Liver (tissue), 8 donors: ENCODE measurements at regions not wholly inside any gene's neighbourhood (a gene's known extent, or its start where the extent isn't known, plus 50 kb on each side); places are given as distances from the start of the nearest gene placed in this dataset.

ENCODE experiments used
- DNase-seq: peaks from one replicate; pipeline ENCODE4 v3.0.0-alpha.2; 2017; ENCODE audit warnings: low spot score
- H3K27ac ChIP-seq, 2 donors: one replicate each; pipeline ENCODE4 v1.7.0; 2013; ENCODE audit warnings: inconsistent platforms in 2 of 2, low read length in 2 of 2, control low read depth in 1 of 2, low read depth in 1 of 2, mild to moderate bottlenecking in 1 of 2
- H3K27me3 ChIP-seq, 4 donors: one replicate each; pipeline versions ENCODE4 v1.6.1 to v1.7.0; 2013; ENCODE audit warnings: low read length in 3 of 4, inconsistent platforms in 1 of 4, mild to moderate bottlenecking in 1 of 4, moderate library complexity in 1 of 4; ENCODE audit not compliant: control insufficient read depth in 4 of 4, insufficient read depth in 4 of 4
- H3K36me3 ChIP-seq, 4 donors: one replicate each; pipeline versions ENCODE4 v1.6.1 to v1.7.0; 2013; ENCODE audit warnings: low read length in 3 of 4, mild to moderate bottlenecking in 3 of 4, low read depth in 1 of 4, moderate library complexity in 1 of 4; ENCODE audit not compliant: control insufficient read depth in 4 of 4, insufficient read depth in 3 of 4
- H3K4me1 ChIP-seq, 4 donors: one replicate each; pipeline versions ENCODE4 v1.6.1 to v1.7.0; 2013; ENCODE audit warnings: low read length in 3 of 4, mild to moderate bottlenecking in 3 of 4, moderate library complexity in 1 of 4; ENCODE audit not compliant: control insufficient read depth in 4 of 4, insufficient read depth in 4 of 4
- H3K4me3 ChIP-seq, 3 donors: one replicate each; pipeline versions ENCODE4 v1.6.1 to v1.7.0; 2013; ENCODE audit warnings: low read length in 3 of 3, control low read depth in 1 of 3, low read depth in 1 of 3, mild to moderate bottlenecking in 1 of 3
- H3K9ac ChIP-seq, 2 donors: one replicate each; pipeline ENCODE4 v1.7.0; 2013; ENCODE audit warnings: low read length in 2 of 2, mild to moderate bottlenecking in 2 of 2, moderate library complexity in 2 of 2, control low read depth in 1 of 2, low read depth in 1 of 2
- H3K9me3 ChIP-seq, 4 donors: one replicate each; pipeline versions ENCODE4 v1.6.1 to v1.7.0; 2013; ENCODE audit warnings: low read length in 3 of 4; ENCODE audit not compliant: control insufficient read depth in 4 of 4
- ATF3 ChIP-seq: IDR thresholded peaks from 2 replicates; pipeline ENCODE4 v1.6.1; 2016; ENCODE audit warnings: antibody characterized with exemption
- CTCF ChIP-seq: fragments of 150-350 bp; IDR thresholded peaks from 2 replicates; pipeline ENCODE4 v1.5.1; 2017; ENCODE audit warnings: improper control_type of control experiment, low read depth, low read length; ENCODE audit not compliant: missing input control
- EGR1 ChIP-seq, 2 donors: IDR thresholded peaks; 2 replicates each; pipeline ENCODE4 v1.6.1; 2016 to 2018; ENCODE audit warnings: antibody characterized with exemption in 2 of 2, low read depth in 2 of 2
- FOXA1 ChIP-seq: IDR thresholded peaks from 2 replicates; pipeline ENCODE4 v1.6.1; 2016; ENCODE audit warnings: antibody characterized with exemption
- FOXA2 ChIP-seq: IDR thresholded peaks from 2 replicates; pipeline ENCODE4 v1.6.1; 2016; ENCODE audit warnings: antibody characterized with exemption
- GABPA ChIP-seq, 2 donors: IDR thresholded peaks in 1 of 2; conservative IDR thresholded peaks in 1 of 2; 2 replicates each; pipeline ENCODE4 v1.6.1; 2016; ENCODE audit warnings: antibody characterized with exemption in 2 of 2, mild to moderate bottlenecking in 1 of 2, moderate library complexity in 1 of 2
- HNF4A ChIP-seq, 2 donors: conservative IDR thresholded peaks; 2 replicates each; pipeline ENCODE4 v1.6.1; 2016; ENCODE audit warnings: antibody characterized with exemption in 2 of 2, mild to moderate bottlenecking in 2 of 2
- HNF4G ChIP-seq: IDR thresholded peaks from 2 replicates; pipeline ENCODE4 v1.6.1; 2016; ENCODE audit warnings: antibody characterized with exemption
- JUND ChIP-seq, 2 donors: IDR thresholded peaks; 2 replicates each; pipeline ENCODE4 v1.6.1; 2016; ENCODE audit warnings: antibody characterized with exemption in 2 of 2
- MAX ChIP-seq: IDR thresholded peaks from 2 replicates; pipeline ENCODE4 v1.6.1; 2016; ENCODE audit warnings: antibody characterized with exemption
- NR2F2 ChIP-seq: IDR thresholded peaks from 2 replicates; pipeline ENCODE4 v1.6.1; 2016; ENCODE audit warnings: antibody characterized with exemption
- RAD21 ChIP-seq, 2 donors: IDR thresholded peaks; 2 replicates each; pipeline ENCODE4 v1.6.1; 2016; ENCODE audit warnings: antibody characterized with exemption in 2 of 2, mild to moderate bottlenecking in 2 of 2
- REST ChIP-seq: IDR thresholded peaks from 2 replicates; pipeline ENCODE4 v1.6.1; 2016; ENCODE audit warnings: antibody characterized with exemption, mild to moderate bottlenecking
- RXRA ChIP-seq, 2 donors: IDR thresholded peaks; 2 replicates each; pipeline ENCODE4 v1.6.1; 2017 to 2018; ENCODE audit warnings: antibody characterized with exemption in 2 of 2, mild to moderate bottlenecking in 1 of 2
- SP1 ChIP-seq: IDR thresholded peaks from 2 replicates; pipeline ENCODE4 v1.6.1; 2018; ENCODE audit warnings: antibody characterized with exemption, mild to moderate bottlenecking
- TAF1 ChIP-seq: conservative IDR thresholded peaks from 2 replicates; pipeline ENCODE4 v1.6.1; 2016; ENCODE audit warnings: antibody characterized with exemption, mild to moderate bottlenecking
- YY1 ChIP-seq: IDR thresholded peaks from 2 replicates; pipeline ENCODE4 v1.6.1; 2016; ENCODE audit warnings: antibody characterized with exemption, mild to moderate bottlenecking
- ZBTB33 ChIP-seq: IDR thresholded peaks from 2 replicates; pipeline ENCODE4 v1.6.1; 2016; ENCODE audit warnings: antibody characterized with exemption
- WGBS: extraction: QIAGEN DNeasy Blood & Tissue Kit; methylation state at CpG from one replicate; pipeline ENCODE4 v1.1.7; 2013; 5-methylcytosine and 5-hydroxymethylcytosine counted together
- donor health status: healthy.
- donor health status: healthy.
- donor health status: healthy.
- donor health status: healthy.
- donor health status: healthy.

- Histone ChIP-seq H3K27ac (no peak overlapping the region), H3K4me3 (no peak overlapping the region), H3K9me3 (no peaks in the 10 kb centered on the region), H3K36me3 (no peaks in the 10 kb centered on the region), H3K27me3 (no peaks in the 10 kb centered on the region), H3K9ac (no peak overlapping the region), H3K4me1 (no peaks in the 10 kb centered on the region)
- no peak for DNase-seq
- TF ChIP-seq ATF3 (no peak), EGR1 (IDR thresholded peaks at IDR 0.05; ENCODE audit: low read depth in 2 of 2) (no peak)
- 74% methylated on average over 3 of the region's 3 CpGs for WGBS
These were observed 313.0 kb downstream of the PLPP3 start for GRCh38 chr1:56266359-56266758.

GRCh38 chr1:56265216-56265615, 314.1 kb downstream of the PLPP3 start:
- Histone ChIP-seq H3K9ac (no peak overlapping the region), H3K36me3 (no peaks in the 10 kb centered on the region), H3K27me3 (no peaks in the 10 kb centered on the region), H3K9me3 (peaks cover 0 to 2% (median 0%) of the 10 kb centered on the region in 4 donors), H3K4me1 (no peaks in the 10 kb centered on the region), H3K27ac (no peak overlapping the region), H3K4me3 (no peak overlapping the region)
- TF ChIP-seq CTCF (no peak), RXRA (IDR thresholded peaks at IDR 0.05) (no peak), EGR1 (IDR thresholded peaks at IDR 0.05; ENCODE audit: low read depth in 2 of 2) (no peak), NR2F2 (no peak), FOXA1 (no peak), MAX (no peak), RAD21 (IDR thresholded peaks at IDR 0.05) (no peak), TAF1 (no peak), JUND (IDR thresholded peaks at IDR 0.05) (no peak), HNF4G (no peak), FOXA2 (no peak), YY1 (no peak), SP1 (no peak), HNF4A (conservative IDR thresholded peaks at IDR 0.05) (no peak), ZBTB33 (no peak), GABPA (IDR thresholded peaks at IDR 0.05 in 1 of 2, conservative IDR thresholded peaks at IDR 0.05 in 1 of 2) (no peak), ATF3 (no peak), REST (no peak)
- no peak for DNase-seq
